GM21786 (cell line): ENCODE measurements at regions not wholly inside any gene's neighbourhood (a gene's known extent, or its start where the extent isn't known, plus 50 kb on each side); places are given as distances from the start of the nearest gene placed in this dataset.

Experiments
- ATAC-seq: cut with Tn5 transposase; IDR thresholded peaks from one replicate; pipeline ENCODE4 v1.9.1; 2021; ENCODE audit not compliant: unreplicated experiment

DNA sequence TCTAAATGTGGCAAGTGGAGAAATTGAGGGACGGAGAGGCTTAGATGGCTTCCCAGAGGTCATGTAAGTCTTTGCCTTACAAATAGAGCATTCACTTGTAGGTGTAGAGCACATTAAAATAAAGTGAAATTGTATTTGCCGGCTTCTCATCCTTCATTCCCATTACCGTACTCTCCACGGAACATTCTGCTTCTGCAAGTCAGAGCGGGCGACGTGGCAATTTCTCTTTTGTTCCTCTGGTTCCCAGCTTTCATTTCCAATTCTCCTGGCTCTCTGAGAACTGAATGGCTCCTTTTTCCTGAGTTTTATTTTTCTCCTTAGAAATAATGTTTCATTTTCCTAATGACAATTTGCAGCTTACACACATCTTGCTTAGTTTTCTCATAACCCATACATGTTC, 51.3 kb upstream of the PFKP start:
- no peak for ATAC-seq

DNA sequence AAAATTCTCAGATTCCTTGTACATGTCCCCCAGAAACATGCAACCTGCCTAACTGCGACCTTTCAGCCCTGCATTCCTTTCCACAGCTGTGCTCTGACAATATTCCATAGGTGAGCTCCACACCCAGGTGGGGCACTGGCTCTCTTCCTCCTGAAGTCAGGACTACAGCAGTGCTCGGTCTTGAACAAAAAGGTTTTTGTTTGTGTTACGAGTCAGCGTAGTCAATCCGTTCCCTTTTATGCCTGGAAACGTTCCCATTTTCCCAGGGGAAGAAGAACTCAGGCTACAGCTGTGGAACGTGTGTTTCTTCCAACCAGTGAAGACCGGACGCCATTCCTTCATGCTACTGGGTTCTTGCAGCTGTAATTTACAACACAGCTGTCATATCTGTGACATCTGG, 52.4 kb upstream of the PFKP start:
- ATAC-seq, result no peak

DNA sequence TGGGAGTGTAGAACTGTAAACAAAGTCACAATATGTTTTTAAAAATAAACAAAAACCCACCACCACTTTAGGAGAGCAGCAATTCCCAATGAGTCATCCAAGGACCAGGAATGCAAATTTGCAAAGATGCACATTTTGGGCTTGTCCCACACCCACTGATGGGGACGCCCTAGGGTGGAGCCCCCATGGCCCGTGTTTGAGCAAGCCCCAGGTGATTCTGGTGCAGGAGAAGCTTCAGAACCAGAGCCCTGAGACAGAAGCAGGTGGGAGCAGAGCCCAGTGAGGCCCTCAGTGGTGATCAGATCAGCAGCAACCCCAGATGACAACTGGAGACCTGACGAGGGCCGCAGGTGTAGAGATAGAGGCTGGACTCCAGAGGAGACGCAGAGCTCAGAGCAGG, 55.1 kb upstream of the PFKP start:
- no peak for ATAC-seq

DNA sequence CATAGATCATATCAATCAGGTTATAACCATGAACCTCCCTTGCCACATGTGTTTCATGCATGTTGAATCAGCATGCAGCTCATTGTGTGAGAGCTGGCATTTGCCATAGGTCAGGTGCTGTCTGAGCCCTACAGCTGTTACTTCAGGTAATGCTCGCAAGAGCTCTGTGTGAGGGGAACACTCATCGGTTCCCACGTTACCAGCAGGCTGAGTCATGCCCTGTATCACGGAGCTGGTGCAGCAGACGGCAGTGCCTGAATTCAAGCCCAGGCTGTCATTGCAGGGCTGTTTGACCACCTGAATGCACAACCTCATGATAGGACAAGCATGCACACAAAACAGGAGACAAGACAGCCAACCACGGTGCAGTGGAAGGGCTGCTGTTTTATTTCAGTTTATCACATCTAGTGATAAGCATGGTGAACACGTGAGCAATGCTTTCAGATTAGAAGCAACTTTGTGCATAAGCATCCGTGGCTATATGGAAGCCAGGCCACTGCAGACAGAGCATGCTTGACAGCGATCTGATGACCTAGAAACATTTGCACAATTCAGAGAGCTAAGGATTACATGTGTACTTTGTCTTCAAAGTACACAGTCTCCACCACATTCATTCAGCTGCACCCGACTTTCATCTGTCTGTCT, 56.4 kb upstream of the PFKP start:
- ATAC-seq, result no peak

DNA sequence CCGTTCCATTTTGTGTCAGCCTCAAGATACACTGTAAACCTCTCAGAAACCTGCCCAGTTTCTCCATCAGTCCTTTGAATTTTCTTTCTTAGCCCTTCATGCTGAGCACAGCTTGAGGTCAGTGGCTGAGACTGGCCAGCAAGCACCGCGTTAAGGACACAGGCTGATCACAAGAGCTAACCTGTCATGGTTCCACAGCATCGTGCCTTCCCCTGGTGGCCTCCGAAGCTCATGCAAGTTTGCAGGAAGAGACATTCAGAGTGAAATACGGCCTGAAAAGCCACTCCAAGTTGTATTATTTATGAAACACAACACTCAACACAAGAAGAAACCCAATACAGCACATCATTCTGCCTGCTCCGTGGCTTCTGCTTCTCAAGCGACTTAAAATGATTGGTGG, 57.0 kb upstream of the PFKP start:
- no peak for ATAC-seq

DNA sequence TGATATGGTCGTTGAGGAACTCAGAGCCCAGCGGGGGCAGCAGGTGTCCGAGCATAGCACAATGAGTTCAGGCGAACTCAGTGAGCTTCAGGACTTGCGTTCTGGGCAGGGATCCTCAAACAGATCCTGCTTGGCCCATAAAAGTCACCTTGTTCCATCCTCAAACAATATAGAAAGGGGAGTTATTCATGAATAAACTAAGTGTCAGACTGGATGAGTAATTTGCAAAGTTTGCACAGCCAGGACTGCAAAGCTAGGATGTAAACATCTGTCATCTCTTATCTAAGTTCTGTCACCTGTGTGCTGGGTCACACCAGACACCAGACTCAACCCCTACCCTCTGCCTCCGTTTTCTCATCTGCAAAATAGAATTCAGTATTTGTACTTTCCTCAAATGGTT, 58.0 kb upstream of the PFKP start:
- no peak for ATAC-seq

DNA sequence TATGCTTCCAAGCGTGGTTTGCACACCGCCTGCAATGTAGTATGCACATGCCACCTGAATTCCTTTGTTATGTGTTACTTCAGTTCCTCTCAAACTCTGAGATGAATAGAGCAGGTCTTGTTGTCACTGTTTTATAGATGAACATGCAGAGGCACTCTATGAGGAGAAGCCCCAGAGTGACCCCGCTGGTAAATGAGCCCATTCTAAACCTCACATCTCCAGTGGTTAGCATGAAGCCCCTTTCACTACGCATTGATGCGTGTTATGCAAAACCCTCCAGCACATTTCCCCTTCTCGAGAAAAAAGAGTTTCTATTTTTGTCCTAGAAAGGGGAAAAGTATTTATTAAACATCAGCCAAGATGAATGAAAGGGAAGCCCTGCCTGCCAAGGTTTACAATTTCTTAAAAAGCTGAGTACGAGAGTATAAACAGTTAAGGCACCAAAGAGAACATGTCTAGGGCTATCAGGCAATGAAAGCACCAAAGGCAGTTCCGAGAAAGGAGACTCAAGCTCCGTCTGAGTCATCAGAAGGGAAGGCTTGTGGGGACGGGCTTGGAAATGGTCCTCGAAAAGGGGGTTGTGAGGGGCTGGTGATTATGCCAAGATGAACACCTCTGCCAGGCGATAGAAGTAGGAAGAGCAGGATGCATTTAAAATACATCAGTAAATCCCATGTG, 58.7 kb upstream of the PFKP start:
- ATAC-seq, result no peak

DNA sequence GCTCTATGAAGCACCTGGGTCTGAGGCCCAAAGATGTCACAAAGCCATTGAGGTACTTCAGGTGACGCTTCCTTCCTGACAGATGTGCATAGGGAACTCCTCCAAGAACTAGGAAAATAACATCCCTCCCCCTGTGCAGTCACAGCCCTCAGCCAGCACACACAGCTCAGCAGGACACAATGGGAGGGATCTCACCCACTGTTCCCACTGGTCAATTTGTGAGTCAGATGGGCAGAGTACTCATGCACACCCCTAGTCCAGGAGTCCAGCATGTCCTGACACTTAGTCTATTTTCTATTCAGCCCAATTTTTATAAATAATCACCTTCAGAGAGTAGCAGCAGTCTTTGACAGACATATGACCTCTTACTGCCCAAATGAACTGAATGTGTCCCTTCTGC, 60.7 kb upstream of the PFKP start:
- ATAC-seq, result no peak

DNA sequence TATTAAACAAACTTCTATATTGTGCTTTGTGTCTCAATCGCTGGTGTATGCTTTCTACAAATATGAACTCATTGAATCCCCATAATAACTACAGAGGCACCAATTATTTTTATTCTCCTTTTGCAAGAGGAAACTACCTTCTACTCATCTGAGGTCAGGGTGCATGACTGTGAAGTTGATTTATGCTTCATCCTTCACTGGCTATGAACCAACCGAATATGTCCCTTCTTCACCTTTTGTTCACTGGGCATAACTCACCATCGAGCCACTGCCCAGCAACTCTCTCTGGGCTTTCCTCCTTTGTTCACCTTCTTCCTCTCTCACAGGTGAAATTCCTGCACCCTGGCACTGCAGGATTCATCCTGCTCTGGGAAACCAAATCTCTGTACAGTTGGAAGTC, 61.3 kb upstream of the PFKP start:
- ATAC-seq, result no peak

DNA sequence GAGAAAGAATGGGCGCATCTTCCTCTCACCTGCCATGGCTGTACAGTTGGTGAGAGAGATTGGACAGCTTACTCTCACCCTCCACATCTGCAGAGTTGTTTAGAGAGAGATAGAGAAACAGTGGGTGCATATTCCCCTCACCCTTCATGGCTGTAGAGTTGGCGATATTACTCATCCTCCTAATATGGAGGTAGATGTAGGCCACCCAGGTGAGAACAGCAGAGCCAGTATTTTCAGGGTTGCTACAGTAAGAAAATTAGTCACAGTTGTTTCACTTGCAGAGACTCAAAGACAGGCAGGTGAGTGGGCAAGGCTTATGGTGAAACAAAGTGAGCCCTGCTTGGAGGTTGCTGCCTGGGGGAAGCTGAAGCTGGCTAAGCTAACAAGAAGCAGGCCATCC, 65.0 kb upstream of the PFKP start:
- no peak for ATAC-seq

DNA sequence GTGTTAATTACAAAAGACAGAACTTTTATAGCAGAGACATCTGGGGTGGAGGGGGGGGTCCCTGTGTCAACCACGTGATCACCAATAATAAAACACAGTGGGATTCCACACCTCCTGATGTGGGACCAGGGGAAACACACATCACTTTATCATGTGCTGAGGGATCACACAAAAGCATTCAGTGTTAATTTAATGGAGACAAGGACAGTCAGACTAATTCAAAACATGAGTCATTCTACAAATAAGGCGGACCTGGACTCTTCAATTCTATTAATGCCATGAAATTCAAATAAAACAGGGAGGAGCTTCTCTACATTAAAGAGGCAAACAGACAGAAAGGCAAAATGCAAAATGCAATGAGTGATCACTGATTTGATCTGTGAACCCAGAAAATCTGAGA, 67.3 kb upstream of the PFKP start:
- ATAC-seq, result no peak

DNA sequence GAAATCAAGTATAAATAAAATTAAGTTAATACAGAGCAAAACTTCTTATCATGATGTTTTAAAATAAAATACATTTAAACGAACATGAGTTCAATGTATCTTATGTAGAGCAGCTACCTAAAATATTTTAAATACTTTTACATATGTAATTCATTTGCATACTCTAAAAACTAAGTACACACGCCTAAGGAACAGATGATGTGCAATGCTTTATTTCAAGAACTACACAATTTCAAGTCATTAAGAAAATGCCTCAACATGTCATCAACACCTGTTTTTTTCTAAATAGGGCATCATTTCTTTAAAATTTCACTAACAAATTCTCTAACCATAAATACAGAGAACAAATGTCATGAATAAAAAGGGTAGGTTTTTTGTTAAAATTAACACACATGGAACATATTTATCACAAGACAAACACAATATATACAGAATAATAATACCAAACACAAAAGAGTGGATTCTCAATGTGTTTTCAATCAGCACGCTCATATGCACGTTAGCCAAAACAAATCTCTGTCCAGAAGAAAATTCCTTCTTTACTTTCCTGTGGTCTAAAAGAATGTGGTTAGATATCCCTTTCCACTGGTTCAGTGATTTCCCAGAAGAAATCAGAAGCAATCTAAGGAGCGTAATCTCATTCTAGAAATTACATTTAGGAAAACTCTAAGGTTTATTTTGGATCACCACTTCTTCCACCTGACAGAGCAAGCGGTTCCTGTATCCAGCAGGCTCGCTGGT, 73.0 kb upstream of the PFKP start:
- no peak for ATAC-seq

DNA sequence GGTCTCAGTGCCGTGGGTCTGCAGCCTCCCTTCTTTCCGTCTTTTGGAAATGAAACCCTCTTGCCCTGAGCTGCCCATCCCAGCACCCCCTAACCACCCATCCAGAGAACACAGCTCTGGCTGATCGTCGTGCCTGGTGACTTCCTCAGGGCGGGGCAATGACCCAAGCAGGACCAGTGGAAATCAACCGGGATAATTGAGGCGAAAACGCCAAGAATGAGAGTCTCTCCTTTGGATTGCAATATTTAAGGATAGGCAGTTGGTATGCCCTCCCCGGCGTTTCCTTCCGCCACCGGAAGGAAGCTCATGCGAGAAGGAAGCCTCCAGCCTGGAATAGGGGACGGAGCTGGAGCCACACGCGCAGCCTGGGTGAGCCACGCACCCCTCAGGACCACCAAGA, 73.7 kb upstream of the PFKP start:
- no peak for ATAC-seq

DNA sequence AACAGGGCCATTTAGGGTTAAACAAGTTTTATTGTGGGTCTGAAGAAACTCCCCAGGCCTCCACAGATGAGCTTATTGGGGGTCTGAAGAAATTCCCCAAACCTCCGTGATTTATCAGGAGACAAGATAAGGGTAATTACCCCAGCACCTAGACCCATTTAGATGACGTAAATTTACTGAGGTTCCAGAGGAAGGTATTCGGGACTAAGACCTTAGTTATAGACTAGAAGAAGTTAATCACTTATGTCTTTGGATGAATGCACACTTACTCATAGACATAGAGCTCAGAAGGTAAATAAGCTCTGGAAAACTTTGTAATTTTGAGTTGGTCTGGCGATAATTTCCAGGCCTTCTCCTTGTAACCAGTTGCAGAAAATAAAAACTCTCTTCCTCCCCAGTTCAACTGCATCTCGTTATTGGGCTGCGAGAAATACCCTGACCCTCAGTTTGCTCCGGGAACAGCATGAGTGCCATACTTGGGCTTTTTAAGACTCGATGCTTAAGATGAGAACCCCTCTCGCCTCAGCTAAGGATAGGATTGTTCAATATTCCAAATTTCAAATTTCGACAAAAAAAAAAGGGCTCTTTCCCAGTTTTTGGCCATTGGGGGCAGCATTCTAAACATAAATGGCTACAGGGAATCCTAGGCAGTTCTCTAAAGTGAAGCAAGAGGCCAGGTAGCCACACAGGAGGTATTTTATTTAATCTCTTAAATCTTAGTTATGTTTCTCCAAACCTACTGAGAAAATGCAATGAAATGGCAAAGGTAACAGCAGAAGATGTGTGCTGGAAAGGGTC, 74.7 kb upstream of the PFKP start:
- ATAC-seq, result no peak

DNA sequence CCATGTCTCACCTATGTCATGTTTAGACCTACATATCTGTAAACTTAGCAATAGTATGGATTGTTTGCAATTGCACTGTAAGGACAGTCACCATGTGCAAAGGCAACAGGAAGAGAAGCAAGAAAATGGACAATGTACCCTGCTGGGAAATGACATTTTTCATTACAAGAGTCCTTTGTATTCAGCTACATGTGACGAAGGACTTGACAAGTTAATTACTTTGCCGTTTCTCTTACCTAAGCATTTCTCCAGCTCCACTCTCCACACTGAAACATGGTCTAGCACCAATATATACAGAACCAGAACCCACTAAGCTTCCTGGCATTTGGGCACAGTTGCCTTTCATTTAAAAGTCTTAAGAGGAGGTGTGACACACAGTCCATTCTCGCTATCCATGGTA, 76.6 kb upstream of the PFKP start:
- no peak for ATAC-seq

DNA sequence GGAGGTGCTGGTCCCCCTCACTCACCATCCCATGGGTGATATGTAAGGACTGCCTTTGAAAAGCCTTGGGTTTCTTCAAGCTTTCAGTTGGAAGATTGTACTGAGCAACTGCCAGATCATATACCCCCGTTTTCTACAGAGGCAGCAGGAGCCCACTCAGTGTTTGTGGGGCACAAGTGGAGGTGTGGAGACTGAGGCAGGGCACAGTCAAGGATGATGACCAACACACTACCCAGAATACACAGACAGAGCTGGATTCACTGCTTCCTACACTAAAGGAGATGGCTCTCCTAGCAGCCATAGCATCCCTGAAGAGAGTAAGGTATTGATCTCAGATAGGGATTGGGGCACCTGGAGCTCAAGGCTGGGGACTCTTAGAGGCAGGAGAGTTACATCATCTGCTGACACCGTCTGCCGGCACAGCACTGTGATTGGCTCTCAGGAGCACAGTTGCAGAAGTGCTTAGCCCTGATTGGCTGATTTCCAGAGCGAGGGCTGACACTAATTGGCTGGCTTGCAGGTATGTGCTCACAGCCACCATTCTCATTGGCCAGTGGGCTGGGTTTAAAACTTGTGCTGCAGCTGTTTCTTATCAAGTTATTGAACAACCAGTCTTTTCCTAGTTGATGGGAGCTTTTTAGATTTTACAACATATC, 77.9 kb upstream of the PFKP start:
- ATAC-seq, result no peak

DNA sequence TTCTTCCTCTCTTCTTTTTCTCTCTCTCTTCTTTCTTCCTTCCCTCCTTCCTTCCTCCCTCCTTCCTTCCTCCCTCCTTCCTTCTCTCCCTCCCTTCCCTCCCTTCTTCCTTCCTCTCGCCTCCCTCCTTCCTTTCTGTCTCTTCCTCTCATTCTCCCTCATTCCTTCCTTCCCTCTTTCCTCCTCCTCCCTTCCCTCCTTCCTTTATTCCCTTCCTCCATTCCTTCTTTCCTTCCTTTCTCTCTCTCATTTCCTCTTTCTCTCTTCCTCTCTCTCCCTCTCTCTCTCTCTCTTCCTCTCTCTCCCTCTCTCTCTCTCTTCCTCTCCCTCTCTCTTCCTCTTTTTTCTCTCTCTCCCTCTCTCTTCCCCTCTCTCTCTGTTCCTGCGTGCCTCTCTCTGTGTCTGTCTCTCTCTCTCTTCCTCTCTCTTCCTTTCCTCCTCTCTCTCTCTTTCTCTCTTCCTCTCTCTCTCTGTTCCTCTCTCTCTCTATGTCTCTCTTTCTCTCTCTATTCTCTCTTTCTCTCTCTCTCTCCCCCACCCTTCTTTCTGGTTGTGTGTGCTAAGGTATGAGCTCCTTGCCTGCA, 80.1 kb upstream of the PFKP start:
- no peak for ATAC-seq

DNA sequence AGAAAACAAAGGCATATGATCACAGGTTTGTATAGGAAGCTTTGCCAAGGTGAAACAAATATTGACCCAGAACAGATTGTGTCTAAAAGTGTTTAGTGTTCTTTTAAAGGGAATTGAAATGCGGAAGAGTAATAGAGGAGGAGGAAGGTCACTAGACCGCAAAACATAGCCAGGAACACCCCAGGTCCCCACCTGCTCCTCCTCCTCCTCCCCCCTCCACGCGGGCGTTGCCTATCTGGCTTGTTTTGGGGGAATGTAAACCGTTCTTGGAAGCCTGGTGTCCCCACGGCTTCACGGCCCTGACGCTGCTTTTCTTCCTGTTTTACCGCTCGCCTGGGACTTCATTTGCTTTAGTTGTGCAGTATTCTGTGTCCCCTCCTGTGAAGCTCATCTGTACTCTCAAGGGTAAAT, 81.0 kb upstream of the PFKP start:
- ATAC-seq, result no peak

DNA sequence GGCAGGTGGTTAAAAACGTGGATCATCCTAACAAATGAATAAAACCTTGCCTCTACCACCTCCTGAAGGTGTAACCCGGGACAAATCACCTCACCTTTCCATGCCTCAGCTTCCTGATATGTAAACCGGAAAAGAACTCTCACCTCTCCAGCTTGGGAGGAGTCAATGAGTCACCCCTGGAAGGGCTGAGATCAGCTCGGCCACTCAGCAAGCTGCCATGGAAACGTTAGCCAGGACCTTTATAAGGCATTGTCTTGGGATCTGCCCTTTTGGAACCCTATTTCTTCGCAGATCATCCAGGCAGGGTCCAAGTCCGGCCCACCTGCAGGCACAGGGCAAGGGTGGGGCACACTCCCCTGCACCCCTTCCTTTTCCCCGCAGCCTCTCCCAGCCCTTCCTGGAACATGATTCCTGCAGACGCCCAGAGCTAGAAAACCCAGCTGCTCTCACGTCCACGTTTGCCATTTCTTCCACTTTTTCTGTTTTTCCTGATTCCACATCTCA, 81.6 kb upstream of the PFKP start:
- ATAC-seq, result no peak

DNA sequence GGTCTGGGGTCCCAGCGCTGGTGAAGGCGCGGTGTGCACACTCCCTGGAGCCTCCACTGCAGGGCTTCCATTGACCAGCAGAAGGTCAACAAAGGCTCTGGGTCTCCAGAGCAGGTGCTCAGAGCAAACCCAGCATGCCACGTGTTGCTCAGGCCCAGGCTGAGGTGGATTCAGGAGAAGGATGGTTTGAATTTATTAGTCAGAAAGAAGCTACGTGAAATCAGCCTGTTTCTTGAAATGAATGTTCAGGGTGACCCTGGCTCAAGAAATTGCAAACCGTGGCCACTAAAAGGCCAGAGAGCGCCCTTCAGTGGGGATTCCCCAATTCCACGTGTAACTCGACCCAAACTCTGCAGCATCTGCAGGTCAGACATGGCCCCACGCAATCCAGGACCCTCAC, 82.7 kb upstream of the PFKP start:
- no peak for ATAC-seq

DNA sequence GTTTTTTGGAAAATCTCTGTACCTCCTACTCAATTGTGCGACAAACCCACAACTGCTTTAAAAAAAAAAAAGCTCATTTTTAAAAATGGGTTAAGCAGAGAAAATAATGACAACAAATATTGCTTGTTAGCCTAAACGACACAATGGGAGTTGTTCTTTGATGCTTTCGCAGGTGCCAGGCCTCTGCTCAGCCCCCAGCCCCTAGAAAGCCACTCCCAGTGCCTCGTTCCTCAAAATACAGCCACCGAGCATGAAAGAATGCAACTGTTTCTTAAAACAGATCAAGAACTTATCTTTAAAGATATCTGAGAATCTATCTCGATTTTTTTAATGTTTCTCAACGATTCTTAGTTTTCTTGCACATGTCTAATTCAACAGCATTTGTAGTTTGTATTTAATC, 85.2 kb upstream of the PFKP start:
- ATAC-seq, result no peak
